K562 (cell line): ENCODE measurements at regions not wholly inside any gene's neighbourhood (a gene's known extent, or its start where the extent isn't known, plus 50 kb on each side); places are given as distances from the start of the nearest gene placed in this dataset.

ENCODE experiments used
- ATAC-seq: fragments of 200-7000 bp; cut with Tn5 transposase; 3 replicates; pipeline ENCODE4 v1.9.1; 2020; ENCODE audit warnings: moderate library complexity
- BruUV-seq: library from RNA; stranded (reverse); fragments of 400-500 nt; replicated peaks from 2 replicates; lab custom pipeline; 2021; lab: Mats Ljungman, UMichigan
- CTCF ChIA-PET: fragments of 300-600 bp; formaldehyde crosslinking; extraction: SDS; loops from one replicate; lab custom pipeline; 2021; ENCODE audit warnings: low intra/inter-chr PET ratio; lab: Yijun Ruan, JAX
- POLR2A ChIA-PET: fragments of 300-600, 350-650 bp; sonication (Branson Sonifier 250); formaldehyde crosslinking; extraction: SDS; loops from one replicate; lab custom pipeline; 2021; ENCODE audit warnings: antibody characterized with exemption, inconsistent platforms; lab: Yijun Ruan, JAX
- DNase-seq, 4 experiments: peaks; one replicate each; pipeline versions ENCODE4 v3.0.0 to v3.0.0-alpha.2; 2011 to 2018; ENCODE audit warnings: low spot score in 3 of 4, mixed read lengths in 3 of 4; ENCODE audit errors: extremely low read depth in 1 of 4
- FAIRE-seq: peaks from 2 replicates; lab custom pipeline; 2011; peaks lifted over from hg19 to GRCh38; lab: Jason Lieb, UNC
- H2AFZ ChIP-seq: 2 replicates; pipeline ENCODE4 v1.6.0; 2011; ENCODE audit warnings: low read depth, low read length, control low read depth, inconsistent platforms
- H3K27ac ChIP-seq: fragments of 200-600 bp; 3 replicates; pipeline ENCODE4 v1.8.0; 2011; ENCODE audit warnings: low read depth, mild to moderate bottlenecking, control low read depth, inconsistent platforms, low read length, moderate library complexity, mixed read lengths; ENCODE audit errors: extremely low read depth
- H3K27me3 ChIP-seq, 2 experiments: fragments of 300-600 bp in 1 of 2; 2 replicates in 1 of 2; 3 replicates in 1 of 2; pipeline versions ENCODE4 v1.6.0 to v1.8.0; 2011; ENCODE audit warnings: inconsistent platforms in 2 of 2, low read length in 2 of 2, mild to moderate bottlenecking in 1 of 2, mixed read lengths in 1 of 2, moderate library complexity in 1 of 2; ENCODE audit not compliant: control insufficient read depth in 2 of 2, insufficient read depth in 2 of 2
- H3K36me3 ChIP-seq: fragments of 300-600 bp; 3 replicates; pipeline ENCODE4 v1.8.0; 2011; ENCODE audit warnings: mild to moderate bottlenecking, low read length, inconsistent platforms; ENCODE audit not compliant: control insufficient read depth, insufficient read depth
- H3K4me1 ChIP-seq, 2 experiments: fragments of 200-600 bp in 1 of 2; replicated peaks in 1 of 2; 2 replicates in 1 of 2; 3 replicates in 1 of 2; pipeline versions ENCODE4 v1.5.1 to v1.8.0; 2011; ENCODE audit warnings: inconsistent platforms in 2 of 2, low read length in 2 of 2, mild to moderate bottlenecking in 1 of 2, mixed read lengths in 1 of 2, moderate library complexity in 1 of 2; ENCODE audit not compliant: control insufficient read depth in 2 of 2, insufficient read depth in 2 of 2
- H3K4me2 ChIP-seq: 2 replicates; pipeline ENCODE4 v1.6.1; 2011; ENCODE audit warnings: low read length, control low read depth, inconsistent platforms, mixed read lengths; ENCODE audit not compliant: insufficient read depth
- H3K4me3 ChIP-seq: fragments of 200-600 bp; sonication (generic), shearing (Covaris generic); 2 replicates; pipeline ENCODE4 v1.5.1; 2016; ENCODE audit warnings: control low read depth, inconsistent platforms
- H3K79me2 ChIP-seq: fragments of 200-600 bp; 3 replicates; pipeline ENCODE4 v1.8.0; 2011; ENCODE audit warnings: low read length, inconsistent platforms; ENCODE audit not compliant: control insufficient read depth, insufficient read depth
- H3K9ac ChIP-seq, 2 experiments: 2 replicates each; pipeline versions ENCODE4 v1.6.0 to v1.6.1; 2011; ENCODE audit warnings: low read depth in 2 of 2, low read length in 2 of 2, control low read depth in 1 of 2, inconsistent platforms in 1 of 2, mild to moderate bottlenecking in 1 of 2, mixed read lengths in 1 of 2; ENCODE audit not compliant: insufficient read depth in 1 of 2
- H3K9me1 ChIP-seq: one replicate; pipeline ENCODE4 v1.6.0; 2011; ENCODE audit warnings: inconsistent platforms, mild to moderate bottlenecking, low read length, moderate library complexity; ENCODE audit not compliant: control insufficient read depth, insufficient read depth
- H3K9me3 ChIP-seq: replicated peaks from 2 replicates; pipeline ENCODE4 v1.5.1; 2011; ENCODE audit warnings: low read depth, low read length, inconsistent platforms; ENCODE audit not compliant: control insufficient read depth, insufficient read depth
- H4K20me1 ChIP-seq: replicated peaks from 2 replicates; pipeline ENCODE4 v1.6.1; 2011; ENCODE audit warnings: low read length, inconsistent platforms, mixed read lengths; ENCODE audit not compliant: control insufficient read depth, insufficient read depth
- ATF1 ChIP-seq, 2 experiments: fragments of 450-650 bp in 1 of 2; IDR thresholded peaks; 2 replicates each; pipeline ENCODE4 v1.6.1; 2016; ENCODE audit warnings: missing compliant biosample characterization in 1 of 2, missing genetic modification characterization in 1 of 2
- COPS2 ChIP-seq: fragments of 450-650 bp; conservative IDR thresholded peaks from 2 replicates; pipeline ENCODE4 v1.6.1; 2016; ENCODE audit warnings: mild to moderate bottlenecking, moderate library complexity
- HCFC1 ChIP-seq: IDR thresholded peaks from 2 replicates; pipeline ENCODE4 v1.6.1; 2012; ENCODE audit warnings: low read depth, low read length, improper control_type of control experiment
- HNRNPL ChIP-seq: fragments of 200-400 bp; formaldehyde crosslinking; IDR thresholded peaks from 2 replicates; pipeline ENCODE4 v1.6.1; 2017; ENCODE audit warnings: low read depth, mild to moderate bottlenecking, low read length
- MCM5 ChIP-seq: fragments of 450-650 bp; IDR thresholded peaks from 2 replicates; pipeline ENCODE4 v1.6.1; 2016; ENCODE audit warnings: low read depth
- RAD51 ChIP-seq: fragments of 450-650 bp; IDR thresholded peaks from 2 replicates; pipeline ENCODE4 v1.7.1; 2016; ENCODE audit warnings: low read depth, mild to moderate bottlenecking, borderline replicate concordance
- ZEB2 ChIP-seq: fragments of 450-650 bp; IDR thresholded peaks from 2 replicates; pipeline ENCODE4 v1.6.1; 2016
- ZNF124 ChIP-seq: sonication (generic); formaldehyde crosslinking; IDR thresholded peaks from 2 replicates; pipeline ENCODE4 v1.8.1; 2022; ENCODE audit warnings: missing genetic modification reagents
- ZNF184 ChIP-seq: sonication (generic); formaldehyde crosslinking; IDR thresholded peaks from 2 replicates; pipeline ENCODE4 v1.5.0; 2020; ENCODE audit warnings: missing genetic modification reagents
- WGBS: fragments of 100-300 bp; shearing (Covaris generic); methylation state at CpG from one replicate; pipeline ENCODE4 v1.1.6; 2016; ENCODE audit warnings: low coverage, mixed read lengths; ENCODE audit not compliant: insufficient coverage; ENCODE audit errors: missing lambda C conversion rate; 5-methylcytosine and 5-hydroxymethylcytosine counted together
- in situ Hi-C: fragments of 300-500 bp; cut with MboI; formaldehyde crosslinking; loops from 4 replicates; pipeline ENCODE4 v1.15.0; 2018; ENCODE audit warnings: inconsistent platforms, mixed read lengths
- intact Hi-C: fragments of 100-400 bp; cut with micrococcal nuclease; formaldehyde crosslinking; loops from 2 replicates; pipeline ENCODE4 v1.14.2; 2022
- TF ChIP-seq, protein P1 (sequence below): fragments of 450-650 bp; formaldehyde crosslinking; IDR thresholded peaks from 2 replicates; pipeline ENCODE4 v1.4.0; 2020; ENCODE audit warnings: mild to moderate bottlenecking, mixed read lengths
- TF ChIP-seq, protein P2 (sequence below): sonication (generic); formaldehyde crosslinking; IDR thresholded peaks from 2 replicates; pipeline ENCODE4 v1.8.0; 2022; ENCODE audit warnings: mild to moderate bottlenecking, missing genetic modification reagents
- TF ChIP-seq, protein P3 (sequence below): sonication (generic); formaldehyde crosslinking; IDR thresholded peaks from 2 replicates; pipeline ENCODE4 v1.9.0; 2022; ENCODE audit warnings: mild to moderate bottlenecking, missing genetic modification reagents
- TF ChIP-seq, protein P4 (sequence below): fragments of 250-450 bp; sonication (Bioruptor Pico); IDR thresholded peaks from 2 replicates; pipeline ENCODE4 v1.4.0; 2020; ENCODE audit warnings: mild to moderate bottlenecking, moderate library complexity, borderline replicate concordance
- TF ChIP-seq, protein P5 (sequence below): IDR thresholded peaks from 2 replicates; pipeline ENCODE4 v1.6.1; 2014; ENCODE audit warnings: antibody characterized with exemption
- TF ChIP-seq, protein P6 (sequence below): sonication (generic); formaldehyde crosslinking; IDR thresholded peaks from 2 replicates; pipeline ENCODE4 v1.9.0; 2022; ENCODE audit warnings: mild to moderate bottlenecking, missing genetic modification reagents

DNA sequence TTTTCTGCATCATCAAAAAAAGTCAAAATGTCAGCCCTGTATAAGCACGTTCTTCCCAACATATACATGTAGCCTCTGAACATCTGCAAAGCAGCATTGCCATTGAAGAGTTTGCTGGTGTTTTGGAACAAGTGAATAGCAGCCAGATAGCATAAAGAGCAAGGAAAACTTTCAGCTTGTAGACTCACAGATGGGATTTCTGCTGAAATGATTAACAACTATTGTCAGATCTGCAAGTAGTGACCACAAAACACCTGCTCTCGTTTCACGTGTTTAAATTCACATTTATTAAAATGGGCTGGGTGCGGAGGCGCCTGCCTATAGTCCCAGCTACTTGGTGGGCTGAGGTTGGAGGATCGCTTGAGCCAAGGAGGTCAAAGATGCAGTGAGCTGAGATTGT, 123.7 kb downstream of the SPRY1 start:
- H3K4me2 ChIP-seq, result no peak overlapping the region
- H3K4me3 ChIP-seq, result no peak overlapping the region
- no peaks in the 10 kb centered on the region for H3K27me3 ChIP-seq
- H3K9me1 ChIP-seq, result no peaks in the 10 kb centered on the region
- H3K79me2 ChIP-seq, result no peaks in the 10 kb centered on the region
- no peaks in the 10 kb centered on the region for H3K4me1 ChIP-seq
- WGBS, result 6% methylated on average over 6 of the region's 6 CpGs
- H4K20me1 ChIP-seq, result no peaks in the 10 kb centered on the region
- no peak overlapping the region for H2AFZ ChIP-seq
- FAIRE-seq (no peak), ATAC-seq (no peak), DNase-seq (no peak)
- no peaks in the 10 kb centered on the region for H3K36me3 ChIP-seq
- intact Hi-C loops, result no loop called here
- in situ Hi-C loops, result no loop called here
- no peak overlapping the region for H3K9ac ChIP-seq
- POLR2A ChIA-PET, result interaction anchor here (1.4 kb wide), 1 partner anchor 10 kb away, joined by 3 read pairs; no protein-coding TSS in a partner anchor
- H3K9me3 ChIP-seq, result no peaks in the 10 kb centered on the region
- CTCF ChIA-PET, result no interaction called here
- BruUV-seq, result no TSS peak
- H3K27ac ChIP-seq, result no peak overlapping the region
- TF ChIP-seq, protein P1, sequence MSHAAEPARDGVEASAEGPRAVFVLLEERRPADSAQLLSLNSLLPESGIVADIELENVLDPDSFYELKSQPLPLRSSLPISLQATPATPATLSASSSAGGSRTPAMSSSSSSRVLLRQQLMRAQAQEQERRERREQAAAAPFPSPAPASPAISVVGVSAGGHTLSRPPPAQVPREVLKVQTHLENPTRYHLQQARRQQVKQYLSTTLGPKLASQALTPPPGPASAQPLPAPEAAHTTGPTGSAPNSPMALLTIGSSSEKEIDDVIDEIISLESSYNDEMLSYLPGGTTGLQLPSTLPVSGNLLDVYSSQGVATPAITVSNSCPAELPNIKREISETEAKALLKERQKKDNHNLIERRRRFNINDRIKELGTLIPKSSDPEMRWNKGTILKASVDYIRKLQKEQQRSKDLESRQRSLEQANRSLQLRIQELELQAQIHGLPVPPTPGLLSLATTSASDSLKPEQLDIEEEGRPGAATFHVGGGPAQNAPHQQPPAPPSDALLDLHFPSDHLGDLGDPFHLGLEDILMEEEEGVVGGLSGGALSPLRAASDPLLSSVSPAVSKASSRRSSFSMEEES, result no peak
- TF ChIP-seq, protein P2, sequence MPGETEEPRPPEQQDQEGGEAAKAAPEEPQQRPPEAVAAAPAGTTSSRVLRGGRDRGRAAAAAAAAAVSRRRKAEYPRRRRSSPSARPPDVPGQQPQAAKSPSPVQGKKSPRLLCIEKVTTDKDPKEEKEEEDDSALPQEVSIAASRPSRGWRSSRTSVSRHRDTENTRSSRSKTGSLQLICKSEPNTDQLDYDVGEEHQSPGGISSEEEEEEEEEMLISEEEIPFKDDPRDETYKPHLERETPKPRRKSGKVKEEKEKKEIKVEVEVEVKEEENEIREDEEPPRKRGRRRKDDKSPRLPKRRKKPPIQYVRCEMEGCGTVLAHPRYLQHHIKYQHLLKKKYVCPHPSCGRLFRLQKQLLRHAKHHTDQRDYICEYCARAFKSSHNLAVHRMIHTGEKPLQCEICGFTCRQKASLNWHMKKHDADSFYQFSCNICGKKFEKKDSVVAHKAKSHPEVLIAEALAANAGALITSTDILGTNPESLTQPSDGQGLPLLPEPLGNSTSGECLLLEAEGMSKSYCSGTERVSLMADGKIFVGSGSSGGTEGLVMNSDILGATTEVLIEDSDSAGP (CRISPR knock-in tag), result no peak
- TF ChIP-seq, protein P3, sequence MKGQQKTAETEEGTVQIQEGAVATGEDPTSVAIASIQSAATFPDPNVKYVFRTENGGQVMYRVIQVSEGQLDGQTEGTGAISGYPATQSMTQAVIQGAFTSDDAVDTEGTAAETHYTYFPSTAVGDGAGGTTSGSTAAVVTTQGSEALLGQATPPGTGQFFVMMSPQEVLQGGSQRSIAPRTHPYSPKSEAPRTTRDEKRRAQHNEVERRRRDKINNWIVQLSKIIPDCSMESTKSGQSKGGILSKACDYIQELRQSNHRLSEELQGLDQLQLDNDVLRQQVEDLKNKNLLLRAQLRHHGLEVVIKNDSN (CRISPR knock-in tag), result no peak
- TF ChIP-seq ZEB2 (no peak), HNRNPL (no peak), ZNF124 (no peak), RAD51 (no peak), ATF1 (CRISPR knock-in tag; IDR thresholded peaks at IDR 0.05) (no peak), ATF1 (tag; IDR thresholded peaks at IDR 0.05) (no peak), ZNF184 (CRISPR knock-in tag) (no peak), MCM5 (no peak), HCFC1 (no peak), COPS2 (no peak)
- TF ChIP-seq, protein P4, sequence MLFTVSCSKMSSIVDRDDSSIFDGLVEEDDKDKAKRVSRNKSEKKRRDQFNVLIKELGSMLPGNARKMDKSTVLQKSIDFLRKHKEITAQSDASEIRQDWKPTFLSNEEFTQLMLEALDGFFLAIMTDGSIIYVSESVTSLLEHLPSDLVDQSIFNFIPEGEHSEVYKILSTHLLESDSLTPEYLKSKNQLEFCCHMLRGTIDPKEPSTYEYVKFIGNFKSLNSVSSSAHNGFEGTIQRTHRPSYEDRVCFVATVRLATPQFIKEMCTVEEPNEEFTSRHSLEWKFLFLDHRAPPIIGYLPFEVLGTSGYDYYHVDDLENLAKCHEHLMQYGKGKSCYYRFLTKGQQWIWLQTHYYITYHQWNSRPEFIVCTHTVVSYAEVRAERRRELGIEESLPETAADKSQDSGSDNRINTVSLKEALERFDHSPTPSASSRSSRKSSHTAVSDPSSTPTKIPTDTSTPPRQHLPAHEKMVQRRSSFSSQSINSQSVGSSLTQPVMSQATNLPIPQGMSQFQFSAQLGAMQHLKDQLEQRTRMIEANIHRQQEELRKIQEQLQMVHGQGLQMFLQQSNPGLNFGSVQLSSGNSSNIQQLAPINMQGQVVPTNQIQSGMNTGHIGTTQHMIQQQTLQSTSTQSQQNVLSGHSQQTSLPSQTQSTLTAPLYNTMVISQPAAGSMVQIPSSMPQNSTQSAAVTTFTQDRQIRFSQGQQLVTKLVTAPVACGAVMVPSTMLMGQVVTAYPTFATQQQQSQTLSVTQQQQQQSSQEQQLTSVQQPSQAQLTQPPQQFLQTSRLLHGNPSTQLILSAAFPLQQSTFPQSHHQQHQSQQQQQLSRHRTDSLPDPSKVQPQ (CRISPR knock-in tag), result no peak
- TF ChIP-seq, protein P5, sequence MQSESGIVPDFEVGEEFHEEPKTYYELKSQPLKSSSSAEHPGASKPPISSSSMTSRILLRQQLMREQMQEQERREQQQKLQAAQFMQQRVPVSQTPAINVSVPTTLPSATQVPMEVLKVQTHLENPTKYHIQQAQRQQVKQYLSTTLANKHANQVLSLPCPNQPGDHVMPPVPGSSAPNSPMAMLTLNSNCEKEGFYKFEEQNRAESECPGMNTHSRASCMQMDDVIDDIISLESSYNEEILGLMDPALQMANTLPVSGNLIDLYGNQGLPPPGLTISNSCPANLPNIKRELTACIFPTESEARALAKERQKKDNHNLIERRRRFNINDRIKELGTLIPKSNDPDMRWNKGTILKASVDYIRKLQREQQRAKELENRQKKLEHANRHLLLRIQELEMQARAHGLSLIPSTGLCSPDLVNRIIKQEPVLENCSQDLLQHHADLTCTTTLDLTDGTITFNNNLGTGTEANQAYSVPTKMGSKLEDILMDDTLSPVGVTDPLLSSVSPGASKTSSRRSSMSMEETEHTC, result no peak
- TF ChIP-seq, protein P6, sequence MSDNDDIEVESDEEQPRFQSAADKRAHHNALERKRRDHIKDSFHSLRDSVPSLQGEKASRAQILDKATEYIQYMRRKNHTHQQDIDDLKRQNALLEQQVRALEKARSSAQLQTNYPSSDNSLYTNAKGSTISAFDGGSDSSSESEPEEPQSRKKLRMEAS (CRISPR knock-in tag), result no peak
